Activated T-helper 2 cell treated with anti-CD3 and anti-CD28 coated beads, Interferon-gamma antibody, Interleukin-2, Interleukin-4, amounts not matched to agents 10 μg/mL and 5 μg/mL and 100 μg/mL, durations not matched to agents 14 hours and 24 hours and 36 hours (primary cell): ENCODE measurements at regions not wholly inside any gene's neighbourhood (a gene's known extent, or its start where the extent isn't known, plus 50 kb on each side); places are given as distances from the start of the nearest gene placed in this dataset.

Experiments used
- DNase-seq: peaks from one replicate; pipeline ENCODE4 v3.0.0; 2021; ENCODE audit warnings: low spot score
- H3K27ac Mint-ChIP-seq: one replicate; pipeline ENCODE4 v1.8.0; 2021; ENCODE audit warnings: mixed read lengths
- H3K27me3 Mint-ChIP-seq: one replicate; pipeline ENCODE4 v1.8.0; 2021; ENCODE audit warnings: low read depth, mixed read lengths
- H3K36me3 Mint-ChIP-seq: one replicate; pipeline ENCODE4 v1.8.0; 2021; ENCODE audit warnings: low read depth, mixed read lengths
- H3K4me1 Mint-ChIP-seq: one replicate; pipeline ENCODE4 v1.8.0; 2021; ENCODE audit warnings: low read depth, mixed read lengths
- H3K4me3 Mint-ChIP-seq: one replicate; pipeline ENCODE4 v1.8.0; 2021; ENCODE audit warnings: low read depth, mild to moderate bottlenecking, moderate library complexity, mixed read lengths
- H3K9me3 Mint-ChIP-seq: one replicate; pipeline ENCODE4 v1.8.0; 2021; ENCODE audit warnings: mixed read lengths
- intact Hi-C: fragments of 100-400 bp; cut with micrococcal nuclease; formaldehyde crosslinking; loops from one replicate; pipeline ENCODE4 v1.15.1; 2023

- intact Hi-C loops, result loop anchor here (1.0 to 2.0 kb wide), 4 partner anchors 401 to 786 kb away; no protein-coding TSS in a partner anchor
- Mint-ChIP-seq H3K27ac (no peak overlapping the region), H3K4me1 (no peaks in the 10 kb centered on the region), H3K9me3 (no peaks in the 10 kb centered on the region), H3K4me3 (no peak overlapping the region), H3K36me3 (no peaks in the 10 kb centered on the region), H3K27me3 (peaks cover 25% of the 10 kb centered on the region)
- peak; percentile 16 for DNase-seq
Measured at GRCh38 chr12:102702447-102703114, 214.5 kb downstream of the PAH start.

DNA sequence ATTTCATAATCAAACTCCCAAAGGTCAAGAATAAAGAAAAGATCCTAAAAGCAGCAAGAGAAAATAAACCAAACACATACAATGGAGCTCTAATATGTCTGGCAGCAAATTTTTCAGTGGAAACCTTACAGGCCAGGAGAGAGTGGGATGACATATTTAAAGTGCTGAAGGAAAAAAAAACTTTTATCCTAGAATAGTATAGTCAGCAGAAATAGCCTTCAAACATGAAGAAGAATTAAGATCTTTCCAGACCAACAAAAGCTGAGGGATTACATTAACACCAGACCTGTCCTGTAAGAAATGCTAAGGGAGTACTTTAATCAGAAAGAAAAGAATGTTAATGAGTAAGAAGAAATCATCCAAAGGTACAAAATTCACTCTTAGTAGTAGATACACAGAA is 215.7 kb upstream of the IGF1 start:
- Mint-ChIP-seq H3K4me1 (no peaks in the 10 kb centered on the region), H3K4me3 (no peak overlapping the region), H3K9me3 (no peaks in the 10 kb centered on the region), H3K27me3 (peaks cover 12% of the 10 kb centered on the region), H3K27ac (no peak overlapping the region), H3K36me3 (no peaks in the 10 kb centered on the region)
- DNase-seq, result no peak
- intact Hi-C loops, result no loop called here

DNA sequence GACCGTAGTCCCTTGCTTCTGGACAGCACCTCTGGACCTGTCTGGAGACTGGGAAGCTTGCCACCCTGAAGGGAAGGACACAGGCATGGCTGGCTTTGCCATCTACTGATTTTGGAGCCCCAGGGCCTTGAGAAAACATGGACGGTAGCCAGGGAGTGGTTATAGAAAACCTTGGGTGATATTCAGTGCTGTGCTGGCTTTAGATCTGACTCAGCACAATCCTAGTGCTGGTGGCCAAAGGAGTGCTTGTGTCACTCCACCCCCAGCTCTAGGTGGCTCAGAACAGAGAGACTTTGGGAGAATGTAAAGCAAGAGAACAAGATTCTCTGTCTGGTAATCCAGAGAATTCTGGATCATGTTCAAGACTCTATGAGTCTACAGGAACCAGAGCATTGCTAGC is 214.5 kb upstream of the IGF1 start:
- no peaks in the 10 kb centered on the region for H3K4me1 Mint-ChIP-seq

DNA sequence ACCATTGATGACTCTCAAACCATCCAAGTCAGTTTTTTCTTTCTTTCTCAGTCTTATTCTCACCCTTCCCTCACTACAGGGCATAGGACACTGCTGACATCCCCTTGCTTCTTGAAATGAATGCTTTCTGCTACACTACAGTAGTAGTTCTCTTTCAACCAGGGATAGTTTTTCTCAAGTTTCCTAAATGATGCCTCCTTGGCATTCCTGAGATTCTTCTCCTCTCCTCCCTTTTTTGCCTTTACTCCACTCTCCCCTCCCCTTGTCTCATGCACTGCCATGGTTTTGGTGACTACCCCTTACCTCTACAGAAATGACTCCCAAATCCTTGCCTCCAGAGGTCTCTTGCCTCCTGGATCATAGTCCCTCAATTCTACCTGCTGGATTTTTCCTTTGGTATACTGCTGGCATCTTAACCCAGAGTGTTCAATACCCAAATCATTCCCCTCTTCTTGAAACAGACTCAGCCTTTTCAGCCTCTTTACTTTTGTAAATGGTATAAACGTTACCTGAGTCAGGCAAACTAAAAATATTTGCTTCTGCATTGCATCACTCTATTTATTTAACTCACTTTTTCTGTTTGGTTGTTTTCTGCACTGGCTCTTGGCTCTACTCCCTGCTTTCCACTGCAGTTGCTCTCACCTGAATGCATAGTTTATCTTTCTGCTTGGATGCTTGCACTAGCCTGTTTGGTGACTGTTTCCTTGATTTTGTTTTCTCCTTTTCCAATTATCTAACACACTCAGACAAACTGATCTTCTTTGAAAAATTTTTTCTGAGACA is 211.6 kb upstream of the IGF1 start:
- no peaks in the 10 kb centered on the region for H3K4me1 Mint-ChIP-seq
- no peak for DNase-seq
- H3K36me3 Mint-ChIP-seq, result no peaks in the 10 kb centered on the region
- H3K4me3 Mint-ChIP-seq, result no peak overlapping the region
- no peak overlapping the region for H3K27ac Mint-ChIP-seq
- no peaks in the 10 kb centered on the region for H3K9me3 Mint-ChIP-seq
- H3K27me3 Mint-ChIP-seq, result peaks cover 2% of the 10 kb centered on the region
- intact Hi-C loops, result no loop called here

More for the DNA sequence above, 214.5 kb upstream of the IGF1 start:
- Mint-ChIP-seq H3K27me3 (peaks cover 8% of the 10 kb centered on the region), H3K9me3 (no peaks in the 10 kb centered on the region), H3K27ac (no peak overlapping the region), H3K36me3 (no peaks in the 10 kb centered on the region), H3K4me3 (no peak overlapping the region)
- intact Hi-C loops, result no loop called here
- no peak for DNase-seq

- H3K4me1 Mint-ChIP-seq, result no peaks in the 10 kb centered on the region
- no peak overlapping the region for H3K27ac Mint-ChIP-seq
- no peaks in the 10 kb centered on the region for H3K27me3 Mint-ChIP-seq
- no peak overlapping the region for H3K4me3 Mint-ChIP-seq
- intact Hi-C loops, result no loop called here
- H3K36me3 Mint-ChIP-seq, result no peaks in the 10 kb centered on the region
- no peaks in the 10 kb centered on the region for H3K9me3 Mint-ChIP-seq
- no peak for DNase-seq
Measured at GRCh38 chr12:102690253-102690652, 209.9 kb upstream of the IGF1 start.

DNA sequence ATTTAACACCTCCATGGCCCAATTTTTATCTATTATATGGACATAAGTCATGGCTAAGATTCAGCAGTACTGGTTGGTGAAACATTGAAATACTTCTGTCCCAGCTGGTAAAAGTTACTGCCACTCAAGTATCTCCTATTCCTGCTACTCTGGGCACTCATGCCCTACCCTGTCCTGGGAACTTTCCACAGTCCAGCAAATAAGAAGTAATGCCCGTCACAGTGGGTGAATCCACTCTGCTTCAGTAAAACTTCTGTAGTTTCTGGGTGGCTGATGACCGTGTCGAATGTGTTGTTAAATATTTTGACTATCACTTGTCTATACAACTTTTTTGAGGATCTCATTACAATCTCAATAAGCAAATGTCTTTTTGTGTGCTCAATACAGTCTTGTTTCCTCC is 209.3 kb upstream of the IGF1 start:
- Mint-ChIP-seq H3K9me3 (no peaks in the 10 kb centered on the region), H3K4me3 (no peak overlapping the region), H3K27me3 (no peaks in the 10 kb centered on the region), H3K27ac (no peak overlapping the region), H3K4me1 (no peaks in the 10 kb centered on the region), H3K36me3 (no peaks in the 10 kb centered on the region)
- intact Hi-C loops, result no loop called here
- no peak for DNase-seq

GRCh38 chr12:102687523-102687922 is 207.2 kb upstream of the IGF1 start:
- Mint-ChIP-seq H3K4me1 (no peaks in the 10 kb centered on the region), H3K27me3 (no peaks in the 10 kb centered on the region), H3K9me3 (no peaks in the 10 kb centered on the region), H3K36me3 (no peaks in the 10 kb centered on the region), H3K27ac (no peak overlapping the region), H3K4me3 (no peak overlapping the region)
- intact Hi-C loops, result no loop called here
- no peak for DNase-seq

- no peaks in the 10 kb centered on the region for H3K27me3 Mint-ChIP-seq
- intact Hi-C loops, result no loop called here
- H3K27ac Mint-ChIP-seq, result no peak overlapping the region
- no peaks in the 10 kb centered on the region for H3K36me3 Mint-ChIP-seq
- no peak overlapping the region for H3K4me3 Mint-ChIP-seq
- H3K4me1 Mint-ChIP-seq, result no peaks in the 10 kb centered on the region
- DNase-seq, result no peak
- H3K9me3 Mint-ChIP-seq, result no peaks in the 10 kb centered on the region
Measured at GRCh38 chr12:102685841-102686240, 205.5 kb upstream of the IGF1 start.

- Mint-ChIP-seq H3K4me1 (no peaks in the 10 kb centered on the region), H3K27me3 (no peaks in the 10 kb centered on the region), H3K27ac (no peak overlapping the region), H3K9me3 (no peaks in the 10 kb centered on the region), H3K4me3 (no peak overlapping the region), H3K36me3 (no peaks in the 10 kb centered on the region)
- intact Hi-C loops, result no loop called here
- DNase-seq, result no peak
Measured at GRCh38 chr12:102685172-102685571, 204.8 kb upstream of the IGF1 start.

- no peak for DNase-seq
- H3K27ac Mint-ChIP-seq, result no peak overlapping the region
- intact Hi-C loops, result no loop called here
- no peak overlapping the region for H3K4me3 Mint-ChIP-seq
- no peaks in the 10 kb centered on the region for H3K36me3 Mint-ChIP-seq
- no peaks in the 10 kb centered on the region for H3K9me3 Mint-ChIP-seq
- no peaks in the 10 kb centered on the region for H3K27me3 Mint-ChIP-seq
- no peaks in the 10 kb centered on the region for H3K4me1 Mint-ChIP-seq
Measured at GRCh38 chr12:102682366-102683289, 202.3 kb upstream of the IGF1 start.

- Mint-ChIP-seq H3K4me3 (no peak overlapping the region), H3K27ac (no peak overlapping the region), H3K36me3 (no peaks in the 10 kb centered on the region), H3K27me3 (no peaks in the 10 kb centered on the region), H3K9me3 (no peaks in the 10 kb centered on the region), H3K4me1 (no peaks in the 10 kb centered on the region)
- no peak for DNase-seq
- intact Hi-C loops, result no loop called here
Measured at GRCh38 chr12:102681747-102682146, 201.4 kb upstream of the IGF1 start.

DNA sequence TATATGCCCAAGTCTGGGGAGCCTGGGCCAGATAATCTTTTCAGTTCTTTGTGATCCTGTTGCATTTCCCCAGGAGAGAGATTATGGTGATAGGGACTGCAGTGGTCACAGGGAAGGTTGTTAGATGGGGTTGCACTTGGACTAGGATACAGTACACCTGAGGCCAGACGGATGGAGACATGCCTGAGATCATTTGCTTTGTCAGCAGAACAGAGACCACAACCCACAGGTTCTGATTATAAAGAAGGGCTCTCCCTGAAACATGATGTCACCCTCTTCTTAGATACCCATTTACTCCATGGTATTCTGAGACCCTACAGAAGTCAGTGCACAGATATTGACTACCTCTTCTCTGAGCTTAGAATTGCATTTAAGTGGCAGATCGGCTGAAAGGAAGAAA is 200.9 kb upstream of the IGF1 start:
- Mint-ChIP-seq H3K27ac (no peak overlapping the region), H3K36me3 (no peaks in the 10 kb centered on the region), H3K4me3 (no peak overlapping the region), H3K27me3 (no peaks in the 10 kb centered on the region), H3K4me1 (no peaks in the 10 kb centered on the region), H3K9me3 (no peaks in the 10 kb centered on the region)
- DNase-seq, result no peak
- intact Hi-C loops, result no loop called here

DNA sequence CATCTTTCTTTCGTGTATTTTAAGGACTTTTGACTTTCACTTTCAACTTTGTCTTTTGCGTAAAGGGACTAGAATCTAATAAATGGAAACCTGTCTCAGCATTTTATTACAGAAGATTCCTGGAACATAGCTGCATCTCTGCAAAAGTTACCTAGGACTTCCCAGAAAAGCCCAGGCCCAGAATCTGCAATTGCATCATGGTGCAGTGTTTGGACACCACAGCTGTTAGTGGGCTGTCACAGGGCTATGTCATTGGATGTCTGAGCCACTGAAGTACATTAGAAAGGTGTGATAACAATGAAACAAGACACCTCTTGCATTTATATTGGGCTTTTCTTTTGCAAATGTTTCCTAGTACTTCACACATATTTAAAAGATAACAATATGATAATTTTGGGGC is 199.9 kb upstream of the IGF1 start:
- no peaks in the 10 kb centered on the region for H3K9me3 Mint-ChIP-seq
- H3K4me3 Mint-ChIP-seq, result no peak overlapping the region
- no peak for DNase-seq
- intact Hi-C loops, result no loop called here
- no peak overlapping the region for H3K27ac Mint-ChIP-seq
- no peaks in the 10 kb centered on the region for H3K27me3 Mint-ChIP-seq
- H3K4me1 Mint-ChIP-seq, result no peaks in the 10 kb centered on the region
- no peaks in the 10 kb centered on the region for H3K36me3 Mint-ChIP-seq
